K562 (cell line): ENCODE measurements at regions not wholly inside any gene's neighbourhood (a gene's known extent, or its start where the extent isn't known, plus 50 kb on each side); places are given as distances from the start of the nearest gene placed in this dataset.

Experiments
- ATAC-seq: fragments of 200-7000 bp; cut with Tn5 transposase; 3 replicates; pipeline ENCODE4 v1.9.1; 2020; ENCODE audit warnings: moderate library complexity
- BruUV-seq: library from RNA; stranded (reverse); fragments of 400-500 nt; replicated peaks from 2 replicates; lab custom pipeline; 2021; lab: Mats Ljungman, UMichigan
- CTCF ChIA-PET: fragments of 300-600 bp; formaldehyde crosslinking; extraction: SDS; loops from one replicate; lab custom pipeline; 2021; ENCODE audit warnings: low intra/inter-chr PET ratio; lab: Yijun Ruan, JAX
- POLR2A ChIA-PET: fragments of 300-600, 350-650 bp; sonication (Branson Sonifier 250); formaldehyde crosslinking; extraction: SDS; loops from one replicate; lab custom pipeline; 2021; ENCODE audit warnings: antibody characterized with exemption, inconsistent platforms; lab: Yijun Ruan, JAX
- DNase-seq, 4 experiments: peaks; one replicate each; pipeline versions ENCODE4 v3.0.0 to v3.0.0-alpha.2; 2011 to 2018; ENCODE audit warnings: low spot score in 3 of 4, mixed read lengths in 3 of 4; ENCODE audit errors: extremely low read depth in 1 of 4
- FAIRE-seq: peaks from 2 replicates; lab custom pipeline; 2011; peaks lifted over from hg19 to GRCh38; lab: Jason Lieb, UNC
- H2AFZ ChIP-seq: 2 replicates; pipeline ENCODE4 v1.6.0; 2011; ENCODE audit warnings: low read depth, low read length, control low read depth, inconsistent platforms
- H3K27ac ChIP-seq: fragments of 200-600 bp; 3 replicates; pipeline ENCODE4 v1.8.0; 2011; ENCODE audit warnings: low read depth, mild to moderate bottlenecking, control low read depth, inconsistent platforms, low read length, moderate library complexity, mixed read lengths; ENCODE audit errors: extremely low read depth
- H3K27me3 ChIP-seq, 2 experiments: fragments of 300-600 bp in 1 of 2; 2 replicates in 1 of 2; 3 replicates in 1 of 2; pipeline versions ENCODE4 v1.6.0 to v1.8.0; 2011; ENCODE audit warnings: inconsistent platforms in 2 of 2, low read length in 2 of 2, mild to moderate bottlenecking in 1 of 2, mixed read lengths in 1 of 2, moderate library complexity in 1 of 2; ENCODE audit not compliant: control insufficient read depth in 2 of 2, insufficient read depth in 2 of 2
- H3K36me3 ChIP-seq: fragments of 300-600 bp; 3 replicates; pipeline ENCODE4 v1.8.0; 2011; ENCODE audit warnings: mild to moderate bottlenecking, low read length, inconsistent platforms; ENCODE audit not compliant: control insufficient read depth, insufficient read depth
- H3K4me1 ChIP-seq, 2 experiments: fragments of 200-600 bp in 1 of 2; replicated peaks in 1 of 2; 2 replicates in 1 of 2; 3 replicates in 1 of 2; pipeline versions ENCODE4 v1.5.1 to v1.8.0; 2011; ENCODE audit warnings: inconsistent platforms in 2 of 2, low read length in 2 of 2, mild to moderate bottlenecking in 1 of 2, mixed read lengths in 1 of 2, moderate library complexity in 1 of 2; ENCODE audit not compliant: control insufficient read depth in 2 of 2, insufficient read depth in 2 of 2
- H3K4me2 ChIP-seq: 2 replicates; pipeline ENCODE4 v1.6.1; 2011; ENCODE audit warnings: low read length, control low read depth, inconsistent platforms, mixed read lengths; ENCODE audit not compliant: insufficient read depth
- H3K4me3 ChIP-seq: fragments of 200-600 bp; sonication (generic), shearing (Covaris generic); 2 replicates; pipeline ENCODE4 v1.5.1; 2016; ENCODE audit warnings: control low read depth, inconsistent platforms
- H3K79me2 ChIP-seq: fragments of 200-600 bp; 3 replicates; pipeline ENCODE4 v1.8.0; 2011; ENCODE audit warnings: low read length, inconsistent platforms; ENCODE audit not compliant: control insufficient read depth, insufficient read depth
- H3K9ac ChIP-seq, 2 experiments: 2 replicates each; pipeline versions ENCODE4 v1.6.0 to v1.6.1; 2011; ENCODE audit warnings: low read depth in 2 of 2, low read length in 2 of 2, control low read depth in 1 of 2, inconsistent platforms in 1 of 2, mild to moderate bottlenecking in 1 of 2, mixed read lengths in 1 of 2; ENCODE audit not compliant: insufficient read depth in 1 of 2
- H3K9me1 ChIP-seq: one replicate; pipeline ENCODE4 v1.6.0; 2011; ENCODE audit warnings: inconsistent platforms, mild to moderate bottlenecking, low read length, moderate library complexity; ENCODE audit not compliant: control insufficient read depth, insufficient read depth
- H3K9me3 ChIP-seq: replicated peaks from 2 replicates; pipeline ENCODE4 v1.5.1; 2011; ENCODE audit warnings: low read depth, low read length, inconsistent platforms; ENCODE audit not compliant: control insufficient read depth, insufficient read depth
- H4K20me1 ChIP-seq: replicated peaks from 2 replicates; pipeline ENCODE4 v1.6.1; 2011; ENCODE audit warnings: low read length, inconsistent platforms, mixed read lengths; ENCODE audit not compliant: control insufficient read depth, insufficient read depth
- DIDO1 ChIP-seq: fragments of 450-650 bp; IDR thresholded peaks from 2 replicates; pipeline ENCODE4 v1.6.1; 2016; ENCODE audit warnings: low read depth, missing biosample characterization, missing genetic modification characterization
- FOXJ2 ChIP-seq: fragments of 200-800 bp; sonication (Bioruptor generic); IDR thresholded peaks from 2 replicates; pipeline ENCODE4 v1.6.1; 2016; ENCODE audit warnings: missing genetic modification characterization, missing compliant biosample characterization
- GATAD2A ChIP-seq: fragments of 450-650 bp; IDR thresholded peaks from 2 replicates; pipeline ENCODE4 v1.6.1; 2017
- HCFC1 ChIP-seq: IDR thresholded peaks from 2 replicates; pipeline ENCODE4 v1.6.1; 2012; ENCODE audit warnings: low read depth, low read length, improper control_type of control experiment
- HNRNPLL ChIP-seq: fragments of 200-400 bp; formaldehyde crosslinking; IDR thresholded peaks from 2 replicates; pipeline ENCODE4 v1.6.1; 2017; ENCODE audit warnings: low read length, low read depth, mild to moderate bottlenecking; ENCODE audit not compliant: poor library complexity, severe bottlenecking
- HNRNPUL1 ChIP-seq: fragments of 200-400 bp; formaldehyde crosslinking; IDR thresholded peaks from 2 replicates; pipeline ENCODE4 v1.6.1; 2017; ENCODE audit warnings: low read length
- KAT8 ChIP-seq: fragments of 450-650 bp; IDR thresholded peaks from 2 replicates; pipeline ENCODE4 v1.6.1; 2016; ENCODE audit warnings: low read depth, mild to moderate bottlenecking
- MAFF ChIP-seq: IDR thresholded peaks from 2 replicates; pipeline ENCODE4 v1.6.1; 2012; ENCODE audit warnings: low read length, improper control_type of control experiment
- NFE2L1 ChIP-seq: fragments of 450-650 bp; IDR thresholded peaks from 2 replicates; pipeline ENCODE4 v1.6.1; 2016; ENCODE audit warnings: missing genetic modification characterization, low read depth, mild to moderate bottlenecking, missing compliant biosample characterization, moderate library complexity, borderline replicate concordance
- RERE ChIP-seq: sonication (generic); formaldehyde crosslinking; IDR thresholded peaks from 2 replicates; pipeline ENCODE4 v1.8.0; 2023; ENCODE audit warnings: missing genetic modification reagents, mild to moderate bottlenecking, borderline replicate concordance
- SIN3A ChIP-seq, 2 experiments: fragments of 150-350 bp in 1 of 2; IDR thresholded peaks; 2 replicates each; pipeline ENCODE4 v1.6.1; 2011 to 2016; ENCODE audit warnings: borderline replicate concordance in 2 of 2, low read depth in 2 of 2, low read length in 2 of 2, mild to moderate bottlenecking in 2 of 2, moderate library complexity in 2 of 2; ENCODE audit not compliant: control insufficient read depth in 1 of 2
- TFAM ChIP-seq: fragments of 250-450 bp; sonication (Bioruptor Pico); conservative IDR thresholded peaks from 2 replicates; pipeline ENCODE4 v1.5.0; 2021; ENCODE audit warnings: mild to moderate bottlenecking, moderate library complexity
- THRB ChIP-seq: fragments of 450-650 bp; formaldehyde crosslinking; conservative IDR thresholded peaks from 2 replicates; pipeline ENCODE4 v1.4.0; 2022; ENCODE audit warnings: mild to moderate bottlenecking, missing genetic modification characterization
- ZNF133 ChIP-seq: fragments of 250-450 bp; sonication (Bioruptor Pico); IDR thresholded peaks from 2 replicates; pipeline ENCODE4 v1.4.0; 2020; ENCODE audit warnings: mild to moderate bottlenecking
- ZNF253 ChIP-seq: fragments of 250-450 bp; sonication (Bioruptor Pico); conservative IDR thresholded peaks from 2 replicates; pipeline ENCODE4 v1.6.1; 2021; ENCODE audit warnings: mild to moderate bottlenecking
- ZNF830 ChIP-seq: fragments of 250-450 bp; sonication (Bioruptor Pico); IDR thresholded peaks from 2 replicates; pipeline ENCODE4 v1.5.0; 2021; ENCODE audit warnings: mild to moderate bottlenecking
- ZZZ3 ChIP-seq: fragments of 450-650 bp; IDR thresholded peaks from 2 replicates; pipeline ENCODE4 v1.6.1; 2016; ENCODE audit warnings: antibody characterized with exemption, mild to moderate bottlenecking, moderate library complexity
- WGBS: fragments of 100-300 bp; shearing (Covaris generic); methylation state at CpG from one replicate; pipeline ENCODE4 v1.1.6; 2016; ENCODE audit warnings: low coverage, mixed read lengths; ENCODE audit not compliant: insufficient coverage; ENCODE audit errors: missing lambda C conversion rate; 5-methylcytosine and 5-hydroxymethylcytosine counted together
- in situ Hi-C: fragments of 300-500 bp; cut with MboI; formaldehyde crosslinking; loops from 4 replicates; pipeline ENCODE4 v1.15.0; 2018; ENCODE audit warnings: inconsistent platforms, mixed read lengths
- intact Hi-C: fragments of 100-400 bp; cut with micrococcal nuclease; formaldehyde crosslinking; loops from 2 replicates; pipeline ENCODE4 v1.14.2; 2022

GRCh38 chr12:94795520-94795919 is 145.2 kb upstream of the TMCC3 start (continued):
- no peak for TF ChIP-seq RERE (CRISPR knock-in tag)
- no peak for TF ChIP-seq SIN3A (IDR thresholded peaks at IDR 0.05; ENCODE audit: borderline replicate concordance in 2 of 2, control insufficient read depth in 1 of 2, low read depth in 2 of 2, low read length in 2 of 2)
- no peak for TF ChIP-seq NFE2L1 (tag)
- TF ChIP-seq, all 486 proteins: peak for 0

GRCh38 chr12:94795044-94795443 is 144.7 kb upstream of the TMCC3 start:
- BruUV-seq: no TSS peak
- Histone ChIP-seq H2AFZ (no peak overlapping the region), H3K4me1 (no peaks in the 10 kb centered on the region), H3K4me2 (no peak overlapping the region), H3K9ac (no peak overlapping the region), H3K9me1 (no peaks in the 10 kb centered on the region), H4K20me1 (no peaks in the 10 kb centered on the region), H3K36me3 (no peaks in the 10 kb centered on the region), H3K9me3 (no peaks in the 10 kb centered on the region), H3K4me3 (no peak overlapping the region), H3K27ac (no peak overlapping the region), H3K79me2 (no peaks in the 10 kb centered on the region), H3K27me3 (peaks cover 5 to 20% of the 10 kb centered on the region in 2 experiments; a peak in 4 of 5 replicates)
- 0% methylated on average over 4 of the region's 4 CpGs for WGBS
- intact Hi-C loops: no loop called here
- ATAC-seq: no peak
- in situ Hi-C loops: no loop called here
- ChIA-PET CTCF (no interaction called here), POLR2A (interaction anchor here (0.7 kb wide), 1 partner anchor 34 kb away, joined by 3 read pairs; no protein-coding TSS in a partner anchor)
- FAIRE-seq: no peak
- DNase-seq: no peak
- TF ChIP-seq HNRNPUL1 (no peak), HNRNPLL (no peak), GATAD2A (no peak), HCFC1 (no peak), DIDO1 (tag) (no peak), ZNF133 (CRISPR knock-in tag) (no peak), ZZZ3 (no peak), MAFF (no peak), TFAM (CRISPR knock-in tag) (no peak), ZNF830 (no peak), KAT8 (no peak), ZNF253 (no peak), THRB (no peak), FOXJ2 (tag) (no peak)
